ENCODE measurements at regions not wholly inside any gene's neighbourhood (a gene's known extent, or its start where the extent isn't known, plus 50 kb on each side); places are given as distances from the start of the nearest gene placed in this dataset.

DNA sequence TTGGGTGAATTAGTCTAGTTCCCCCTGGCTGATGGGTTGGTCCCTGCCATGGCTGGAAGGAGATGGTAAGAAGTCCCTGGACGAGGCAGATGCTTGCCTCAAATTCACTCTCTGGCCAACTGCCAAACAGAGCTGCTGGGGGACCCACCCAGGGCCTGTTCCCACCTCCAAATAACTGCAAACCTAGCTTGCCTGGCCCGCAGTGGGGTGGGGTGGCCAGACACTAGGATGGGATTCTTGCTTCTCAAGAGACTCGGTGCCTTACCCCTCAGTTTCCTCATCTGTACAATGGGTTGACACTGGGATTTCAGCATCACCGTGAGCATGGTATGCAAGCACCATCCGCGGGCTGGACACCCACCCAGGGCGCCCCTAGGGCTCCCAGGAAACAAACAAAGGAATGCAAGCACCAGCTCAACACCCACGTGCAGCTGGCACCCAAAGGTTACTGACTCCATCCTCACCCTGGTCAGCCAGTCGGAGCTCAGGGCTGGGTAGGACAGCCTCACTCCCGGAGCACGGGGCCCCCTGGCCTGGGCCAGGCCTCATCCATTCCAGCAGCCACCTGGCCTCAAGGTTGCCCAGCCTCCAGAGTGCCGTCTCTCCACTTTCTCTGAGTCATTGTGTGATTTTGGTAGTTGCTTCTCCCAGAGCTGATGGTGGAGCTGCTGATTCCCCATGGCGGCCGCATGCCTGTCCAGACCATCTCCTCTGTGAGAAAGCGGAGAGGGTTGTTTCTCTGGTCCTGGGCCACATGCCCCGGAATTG, 205.2 kb upstream of the RTL1 start:
- Histone ChIP-seq H3K4me1 (ENCODE audit: control insufficient read depth, insufficient read depth, low read length) (no peaks in the 10 kb centered on the region), H3K4me3 (ENCODE audit: low read length in 2 of 2) (no peak overlapping the region), H3K27me3 (ENCODE audit: control insufficient read depth in 1 of 2, insufficient read depth in 2 of 2, low read length in 2 of 2) (no peaks in the 10 kb centered on the region), H3K9me3 (ENCODE audit: control insufficient read depth in 2 of 2, low read length in 2 of 2) (peaks cover 0 to 3% of the 10 kb centered on the region in 2 donors), H3K27ac (ENCODE audit: low read length) (no peak overlapping the region), H3K9ac (ENCODE audit: low read length in 2 of 2) (no peak overlapping the region), H3K36me3 (ENCODE audit: control insufficient read depth in 2 of 2, insufficient read depth in 2 of 2, low read length in 2 of 2) (no peaks in the 10 kb centered on the region)

DNA sequence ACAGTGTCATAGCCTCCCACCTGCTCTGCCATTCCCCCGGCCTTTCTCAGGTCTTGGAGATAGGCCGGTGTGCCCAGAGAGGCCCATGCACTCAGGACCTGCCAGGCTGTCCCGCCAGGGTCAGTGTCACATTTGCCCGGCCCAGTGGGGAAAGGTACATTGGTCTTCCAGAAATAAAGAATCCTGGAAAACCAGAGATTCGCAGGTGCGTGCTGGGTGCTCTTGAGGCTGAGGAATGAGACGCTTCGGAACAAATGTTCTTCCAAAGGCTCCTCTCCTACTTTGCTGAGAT, 205.8 kb upstream of the RTL1 start:
- Histone ChIP-seq H3K4me3 (ENCODE audit: low read length in 2 of 2) (no peak overlapping the region), H3K4me1 (ENCODE audit: control insufficient read depth, insufficient read depth, low read length) (no peaks in the 10 kb centered on the region), H3K36me3 (ENCODE audit: control insufficient read depth in 2 of 2, insufficient read depth in 2 of 2, low read length in 2 of 2) (no peaks in the 10 kb centered on the region), H3K9me3 (ENCODE audit: control insufficient read depth in 2 of 2, low read length in 2 of 2) (peaks cover 0 to 3% of the 10 kb centered on the region in 2 donors), H3K27ac (ENCODE audit: low read length) (no peak overlapping the region), H3K9ac (ENCODE audit: low read length in 2 of 2) (no peak overlapping the region), H3K27me3 (ENCODE audit: control insufficient read depth in 1 of 2, insufficient read depth in 2 of 2, low read length in 2 of 2) (no peaks in the 10 kb centered on the region)

DNA sequence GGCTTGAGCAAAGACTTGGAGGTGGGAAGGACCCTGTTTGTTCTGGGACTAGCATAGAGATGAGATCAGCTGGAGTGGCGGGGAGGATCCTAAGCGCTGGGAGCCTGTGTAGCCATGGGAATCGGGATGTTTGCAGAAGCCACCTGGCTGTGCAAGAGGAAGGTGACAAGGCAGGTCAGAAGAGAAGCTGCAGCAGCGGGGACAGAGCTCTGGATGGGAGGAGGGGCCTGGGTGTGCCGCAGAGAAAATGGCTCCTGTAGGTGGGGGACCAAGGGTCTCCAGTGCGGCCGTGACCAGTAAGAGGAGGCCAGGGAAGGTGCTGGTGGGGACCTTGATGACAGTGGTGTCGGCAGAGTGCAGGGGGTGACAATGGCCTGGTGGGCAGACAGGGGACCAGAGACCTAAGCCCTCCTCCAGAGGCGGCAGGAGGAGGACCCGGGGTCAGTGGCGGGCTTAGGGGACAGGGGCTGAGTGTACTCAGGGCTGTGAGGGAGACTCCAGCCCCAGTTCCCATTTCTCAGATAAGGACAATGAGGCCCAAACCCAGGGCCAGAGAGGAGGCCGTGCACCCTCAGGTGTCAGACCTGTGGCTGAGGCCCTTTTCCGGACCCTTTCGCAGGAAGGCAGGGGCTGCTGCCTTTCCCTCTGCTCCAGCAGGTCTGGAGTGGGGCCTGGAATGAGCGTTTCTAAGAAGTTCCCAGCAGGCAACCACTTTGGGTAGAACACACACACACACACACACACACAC, 206.6 kb upstream of the RTL1 start:
- Histone ChIP-seq H3K36me3 (ENCODE audit: control insufficient read depth in 2 of 2, insufficient read depth in 2 of 2, low read length in 2 of 2) (no peaks in the 10 kb centered on the region), H3K4me1 (ENCODE audit: control insufficient read depth, insufficient read depth, low read length) (no peaks in the 10 kb centered on the region), H3K9me3 (ENCODE audit: control insufficient read depth in 2 of 2, low read length in 2 of 2) (peaks cover 0 to 3% of the 10 kb centered on the region in 2 donors), H3K27ac (ENCODE audit: low read length) (no peak overlapping the region), H3K27me3 (ENCODE audit: control insufficient read depth in 1 of 2, insufficient read depth in 2 of 2, low read length in 2 of 2) (no peaks in the 10 kb centered on the region), H3K4me3 (ENCODE audit: low read length in 2 of 2) (no peak overlapping the region), H3K9ac (ENCODE audit: low read length in 2 of 2) (no peak overlapping the region)

DNA sequence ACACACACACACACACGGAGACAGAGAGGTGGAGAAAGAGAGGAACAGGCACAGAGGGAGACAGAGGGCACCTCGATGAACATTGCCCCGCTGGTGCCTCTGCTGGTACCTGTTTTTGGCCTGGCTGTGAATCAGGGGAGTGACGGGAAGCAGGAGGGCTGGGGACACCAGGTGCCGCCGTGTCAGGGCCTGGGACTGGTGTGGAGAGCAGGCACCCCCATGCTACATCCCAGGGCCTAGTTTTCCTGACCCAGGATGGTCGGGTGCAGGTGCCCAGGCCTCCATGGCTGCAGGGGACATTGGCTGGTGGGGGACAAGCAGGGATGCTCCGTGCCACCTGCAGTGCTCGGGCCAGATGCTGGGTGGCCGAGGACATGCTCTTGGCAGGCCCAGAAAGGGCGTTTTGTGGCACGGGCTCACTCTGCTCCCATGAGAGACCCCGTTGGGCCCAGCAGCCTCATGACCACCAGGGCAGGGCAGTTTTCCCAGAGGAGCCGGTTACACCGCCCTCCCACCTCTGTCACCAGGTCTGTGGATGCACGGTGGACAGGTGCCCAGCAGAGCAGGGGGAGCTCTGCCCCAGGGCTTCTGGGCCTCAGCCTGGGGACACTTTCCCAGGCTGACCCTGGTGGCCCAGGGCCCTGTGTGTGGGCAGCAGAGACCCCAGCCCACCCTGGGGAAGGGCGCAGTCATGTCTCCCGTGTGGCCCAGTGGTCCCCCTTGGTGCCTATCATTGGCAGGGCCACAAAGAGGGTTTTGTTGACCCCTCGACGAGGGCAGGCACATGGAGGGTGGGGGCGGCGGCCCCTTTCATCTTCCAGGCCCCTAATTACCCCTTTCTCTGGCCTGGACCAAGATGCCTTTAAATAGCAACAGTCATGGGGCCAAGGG, 207.5 kb upstream of the RTL1 start:
- Histone ChIP-seq H3K4me1 (ENCODE audit: control insufficient read depth, insufficient read depth, low read length) (no peaks in the 10 kb centered on the region), H3K9me3 (ENCODE audit: control insufficient read depth in 2 of 2, low read length in 2 of 2) (peaks cover 0 to 3% of the 10 kb centered on the region in 2 donors), H3K27ac (ENCODE audit: low read length) (no peak overlapping the region), H3K27me3 (ENCODE audit: control insufficient read depth in 1 of 2, insufficient read depth in 2 of 2, low read length in 2 of 2) (no peaks in the 10 kb centered on the region), H3K4me3 (ENCODE audit: low read length in 2 of 2) (no peak overlapping the region), H3K36me3 (ENCODE audit: control insufficient read depth in 2 of 2, insufficient read depth in 2 of 2, low read length in 2 of 2) (no peaks in the 10 kb centered on the region), H3K9ac (ENCODE audit: low read length in 2 of 2) (no peak overlapping the region)

DNA sequence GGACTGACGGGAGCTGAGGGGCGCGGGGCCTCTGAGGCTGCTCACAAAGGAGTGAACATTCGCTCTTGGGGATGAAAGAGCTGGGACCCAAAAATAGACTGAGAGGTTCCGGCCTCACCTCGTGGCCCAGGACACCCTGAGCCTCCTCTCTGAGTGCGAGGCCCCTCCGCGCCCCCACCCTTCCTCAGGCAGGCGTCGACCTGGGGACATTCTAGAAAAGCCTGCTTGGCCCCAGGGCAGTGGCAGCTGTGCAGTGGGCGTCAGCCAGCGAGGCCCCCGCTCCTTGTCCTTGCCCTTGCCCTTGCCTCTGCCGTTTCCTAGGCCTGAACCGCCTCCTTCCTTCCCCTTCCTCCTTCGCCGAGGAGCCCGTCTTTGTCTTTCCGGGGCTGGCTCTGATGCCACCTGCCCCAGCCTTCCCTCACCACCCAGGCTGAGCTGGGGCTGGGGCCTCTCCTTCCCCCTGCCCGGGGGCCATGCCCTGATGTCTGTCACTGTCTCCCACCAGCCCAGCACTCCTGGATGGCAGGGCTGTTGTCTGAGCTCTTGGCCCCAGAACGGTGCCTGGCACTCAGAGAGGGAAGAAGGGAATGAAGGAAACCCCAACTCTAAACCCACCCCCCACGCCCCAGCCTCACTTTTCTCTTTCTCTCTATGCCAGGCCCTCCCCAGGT, 208.2 kb upstream of the RTL1 start:
- Histone ChIP-seq H3K4me3 (ENCODE audit: low read length in 2 of 2) (no peak overlapping the region), H3K27me3 (ENCODE audit: control insufficient read depth in 1 of 2, insufficient read depth in 2 of 2, low read length in 2 of 2) (no peaks in the 10 kb centered on the region), H3K36me3 (ENCODE audit: control insufficient read depth in 2 of 2, insufficient read depth in 2 of 2, low read length in 2 of 2) (no peaks in the 10 kb centered on the region), H3K9me3 (ENCODE audit: control insufficient read depth in 2 of 2, low read length in 2 of 2) (peaks cover 0 to 3% of the 10 kb centered on the region in 2 donors), H3K9ac (ENCODE audit: low read length in 2 of 2) (no peak overlapping the region), H3K4me1 (ENCODE audit: control insufficient read depth, insufficient read depth, low read length) (no peaks in the 10 kb centered on the region), H3K27ac (ENCODE audit: low read length) (no peak overlapping the region)

DNA sequence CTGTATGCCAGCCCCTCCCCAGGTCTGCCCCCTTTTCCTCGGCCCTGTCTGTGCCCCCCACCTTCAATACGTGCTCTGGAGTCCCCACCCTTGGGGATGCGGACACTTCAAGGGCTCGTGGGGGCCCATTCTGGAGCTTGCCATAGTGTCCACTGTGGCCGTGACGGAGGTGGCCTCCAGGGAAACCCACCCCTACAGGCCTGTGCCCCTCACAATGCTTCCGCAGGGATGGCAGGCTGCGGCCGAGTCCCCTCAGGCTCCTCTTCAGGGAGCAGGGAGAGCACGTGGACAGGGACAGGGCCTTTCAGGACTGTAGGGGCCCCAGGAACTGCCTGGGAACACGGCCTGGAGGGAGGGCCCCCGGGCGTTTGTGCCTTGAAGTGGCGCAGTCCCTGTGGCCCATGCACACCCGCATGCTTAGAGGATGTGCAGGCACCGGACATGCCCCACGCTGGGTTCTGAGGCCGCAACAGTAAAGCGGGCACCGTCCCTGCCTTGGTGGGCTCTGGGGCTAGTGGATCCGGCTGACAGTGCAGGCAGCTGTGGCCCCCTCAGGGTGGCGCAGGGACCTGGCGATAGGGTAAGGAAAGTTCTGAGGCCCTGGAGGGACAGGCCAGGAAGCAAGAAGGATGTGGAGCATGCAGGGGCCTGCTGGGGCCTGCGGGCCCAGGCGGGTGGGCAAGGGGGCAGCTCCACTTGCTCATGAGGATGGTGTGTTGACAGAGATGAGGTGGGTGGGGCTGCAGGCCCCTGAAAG, 209.0 kb upstream of the RTL1 start:
- Histone ChIP-seq H3K4me1 (ENCODE audit: control insufficient read depth, insufficient read depth, low read length) (no peaks in the 10 kb centered on the region), H3K27ac (ENCODE audit: low read length) (no peak overlapping the region), H3K4me3 (ENCODE audit: low read length in 2 of 2) (no peak overlapping the region), H3K36me3 (ENCODE audit: control insufficient read depth in 2 of 2, insufficient read depth in 2 of 2, low read length in 2 of 2) (no peaks in the 10 kb centered on the region), H3K9me3 (ENCODE audit: control insufficient read depth in 2 of 2, low read length in 2 of 2) (peaks cover 0 to 3% of the 10 kb centered on the region in 2 donors), H3K27me3 (ENCODE audit: control insufficient read depth in 1 of 2, insufficient read depth in 2 of 2, low read length in 2 of 2) (no peaks in the 10 kb centered on the region), H3K9ac (ENCODE audit: low read length in 2 of 2) (no peak overlapping the region)

DNA sequence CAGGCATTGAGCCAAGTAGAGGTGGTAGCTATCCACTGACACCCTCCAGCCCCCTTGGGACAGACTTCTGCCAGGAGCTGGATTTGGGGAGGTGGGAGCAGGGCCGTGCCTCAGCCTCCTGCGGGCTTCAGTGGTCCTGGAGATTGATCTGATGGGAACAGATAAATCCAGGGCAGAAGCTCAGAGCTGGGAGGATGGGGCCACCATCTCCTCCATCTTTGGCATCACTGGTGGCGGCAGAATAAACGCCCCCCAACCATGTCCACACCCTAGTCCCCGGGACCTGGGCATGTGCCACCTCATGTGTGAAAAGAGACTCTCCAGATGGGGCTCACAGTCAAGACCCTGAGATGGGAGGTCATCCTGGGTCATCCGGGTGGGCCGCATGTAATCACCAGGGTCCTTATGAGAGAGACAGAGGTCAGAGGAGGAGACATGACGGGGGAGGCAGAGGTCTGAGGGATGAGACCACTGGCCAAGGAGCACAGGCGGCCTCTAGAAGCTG, 209.6 kb upstream of the RTL1 start:
- Histone ChIP-seq H3K27me3 (ENCODE audit: control insufficient read depth in 1 of 2, insufficient read depth in 2 of 2, low read length in 2 of 2) (no peaks in the 10 kb centered on the region), H3K9me3 (ENCODE audit: control insufficient read depth in 2 of 2, low read length in 2 of 2) (no peaks in the 10 kb centered on the region), H3K27ac (ENCODE audit: low read length) (no peak overlapping the region), H3K36me3 (ENCODE audit: control insufficient read depth in 2 of 2, insufficient read depth in 2 of 2, low read length in 2 of 2) (no peaks in the 10 kb centered on the region), H3K4me3 (ENCODE audit: low read length in 2 of 2) (no peak overlapping the region), H3K4me1 (ENCODE audit: control insufficient read depth, insufficient read depth, low read length) (no peaks in the 10 kb centered on the region), H3K9ac (ENCODE audit: low read length in 2 of 2) (no peak overlapping the region)

DNA sequence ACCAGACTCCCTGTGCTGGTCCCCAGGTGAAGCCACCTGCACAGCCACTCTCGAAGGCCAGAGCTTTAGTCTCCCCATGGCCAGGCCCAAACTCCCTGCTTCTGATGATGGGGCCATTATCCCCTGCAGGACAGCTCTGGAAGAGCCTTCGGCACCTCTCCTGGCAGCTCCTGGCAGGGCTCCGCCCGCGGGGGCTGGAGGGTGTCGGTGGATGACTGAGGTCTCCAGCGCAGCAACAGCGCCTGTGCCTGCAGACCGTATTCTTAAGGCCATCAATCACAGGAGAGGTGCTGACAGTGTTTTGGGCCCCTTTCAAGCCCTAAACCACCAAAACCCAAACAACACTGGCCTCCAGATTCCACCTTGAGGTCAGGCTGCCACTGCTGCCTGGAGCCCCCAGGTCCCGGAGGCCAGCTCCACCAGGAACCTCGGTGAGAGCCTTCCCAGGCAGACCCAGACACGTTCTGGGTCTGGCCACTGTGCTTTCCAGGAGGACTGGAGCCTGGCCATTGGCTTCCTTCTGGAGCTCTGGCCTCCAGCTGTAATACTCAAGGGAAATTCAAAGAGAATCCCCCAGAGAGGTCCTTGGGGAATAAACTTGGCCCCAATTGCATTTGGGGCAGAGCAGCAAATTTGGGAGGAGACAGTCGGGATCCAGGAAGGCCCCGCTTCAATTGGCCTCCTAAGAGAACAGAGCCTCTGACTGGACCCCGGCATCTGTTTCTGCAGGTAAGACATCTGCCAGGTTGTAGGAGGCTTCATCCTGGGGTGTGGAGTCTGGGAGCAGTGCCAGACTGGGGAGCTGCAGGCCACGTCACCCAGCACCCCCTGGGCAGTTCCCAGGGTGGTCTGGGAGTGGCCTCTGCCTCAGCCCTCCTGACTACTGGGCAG, 210.6 kb upstream of the RTL1 start:
- Histone ChIP-seq H3K4me1 (ENCODE audit: control insufficient read depth, insufficient read depth, low read length) (no peaks in the 10 kb centered on the region), H3K9me3 (ENCODE audit: control insufficient read depth in 2 of 2, low read length in 2 of 2) (no peaks in the 10 kb centered on the region), H3K4me3 (ENCODE audit: low read length in 2 of 2) (no peak overlapping the region), H3K27ac (ENCODE audit: low read length) (no peak overlapping the region), H3K36me3 (ENCODE audit: control insufficient read depth in 2 of 2, insufficient read depth in 2 of 2, low read length in 2 of 2) (no peaks in the 10 kb centered on the region), H3K9ac (ENCODE audit: low read length in 2 of 2) (no peak overlapping the region), H3K27me3 (ENCODE audit: control insufficient read depth in 1 of 2, insufficient read depth in 2 of 2, low read length in 2 of 2) (no peaks in the 10 kb centered on the region)

DNA sequence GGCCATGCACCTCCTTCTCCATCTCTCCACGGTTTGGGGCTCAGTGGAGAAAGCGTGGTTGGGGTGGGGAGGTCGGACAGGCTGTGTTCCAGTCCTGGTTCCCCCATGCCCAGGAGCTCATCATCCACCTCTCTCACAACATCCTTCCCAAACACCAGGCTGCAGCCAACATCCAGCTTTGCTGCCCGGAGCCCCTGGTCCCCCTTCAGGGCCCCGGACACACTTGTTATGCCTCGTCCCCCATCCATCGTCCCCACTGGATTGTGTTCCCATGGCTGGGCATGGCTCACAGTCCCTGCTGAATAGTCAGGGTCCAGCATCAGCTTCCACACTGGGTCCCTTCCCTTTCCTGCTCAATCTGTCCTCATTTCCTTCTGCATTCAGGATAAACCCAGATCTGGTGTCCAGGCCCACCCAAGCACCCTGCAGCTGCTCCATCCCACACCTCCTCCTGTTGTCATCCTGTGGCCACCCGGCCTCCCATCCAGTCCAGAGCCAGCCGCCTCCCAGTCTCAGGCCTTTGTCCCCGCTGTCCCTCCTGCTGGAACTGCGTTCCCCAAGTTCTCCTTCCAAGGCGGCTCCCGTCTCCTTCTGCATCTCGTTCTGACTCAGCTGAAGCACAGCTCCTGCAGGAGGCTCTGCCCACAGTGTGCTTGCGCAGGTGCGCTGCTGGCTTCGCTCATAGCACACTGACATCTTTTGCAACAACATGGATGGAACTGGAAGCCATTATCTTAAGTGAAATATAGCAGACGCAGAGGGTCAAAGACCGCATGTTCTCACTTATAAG, 211.4 kb upstream of the RTL1 start:
- H3K27me3 ChIP-seq (ENCODE audit: control insufficient read depth in 1 of 2, insufficient read depth in 2 of 2, low read length in 2 of 2), result no peaks in the 10 kb centered on the region
- H3K36me3 ChIP-seq (ENCODE audit: control insufficient read depth in 2 of 2, insufficient read depth in 2 of 2, low read length in 2 of 2), result no peaks in the 10 kb centered on the region
- no peak overlapping the region for H3K4me3 ChIP-seq (ENCODE audit: low read length in 2 of 2)
- no peaks in the 10 kb centered on the region for H3K9me3 ChIP-seq (ENCODE audit: control insufficient read depth in 2 of 2, low read length in 2 of 2)
- no peak overlapping the region for H3K27ac ChIP-seq (ENCODE audit: low read length)
- peaks cover 2% of the 10 kb centered on the region for H3K4me1 ChIP-seq (ENCODE audit: control insufficient read depth, insufficient read depth, low read length)
- H3K9ac ChIP-seq (ENCODE audit: low read length in 2 of 2), result no peak overlapping the region

Data from stomach smooth muscle (tissue), 2 donors.